Stimulated activated CD4-positive, alpha-beta T cell treated with anti-CD3 and anti-CD28 coated beads, Interleukin-15, amount 100 ng/mL, for 24 hours (primary cell): ENCODE measurements at regions not wholly inside any gene's neighbourhood (a gene's known extent, or its start where the extent isn't known, plus 50 kb on each side); places are given as distances from the start of the nearest gene placed in this dataset.
"Not testable (repeated sequence)": the region's sequence is repeated elsewhere in the genome, so short reads cannot be mapped to it uniquely, and the experiment has no call there.

ENCODE experiments used
- DNase-seq: peaks from one replicate; pipeline ENCODE4 v3.0.0-alpha.2; 2020

DNA sequence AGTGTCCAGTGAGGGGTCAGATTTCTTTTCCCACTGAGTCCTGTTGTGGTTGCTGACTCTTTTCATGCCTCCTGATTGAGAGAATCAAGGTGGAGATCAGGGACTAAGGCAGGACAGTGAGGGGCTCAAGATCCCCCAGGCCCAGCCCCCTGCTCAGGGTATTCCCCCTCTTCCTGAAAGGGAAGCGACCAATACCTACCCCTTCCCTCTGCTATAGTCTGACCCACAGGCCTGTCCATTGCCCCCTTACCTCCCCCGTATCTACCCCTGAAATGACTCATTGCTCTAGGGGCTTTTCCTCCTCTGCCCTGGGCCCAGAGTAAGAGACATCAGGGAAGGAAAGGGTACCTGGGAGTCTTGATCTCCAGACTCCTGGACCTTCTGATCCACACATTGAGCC, 1320.5 kb downstream of the UQCRFS1 start:
- DNase-seq, result no peak

DNA sequence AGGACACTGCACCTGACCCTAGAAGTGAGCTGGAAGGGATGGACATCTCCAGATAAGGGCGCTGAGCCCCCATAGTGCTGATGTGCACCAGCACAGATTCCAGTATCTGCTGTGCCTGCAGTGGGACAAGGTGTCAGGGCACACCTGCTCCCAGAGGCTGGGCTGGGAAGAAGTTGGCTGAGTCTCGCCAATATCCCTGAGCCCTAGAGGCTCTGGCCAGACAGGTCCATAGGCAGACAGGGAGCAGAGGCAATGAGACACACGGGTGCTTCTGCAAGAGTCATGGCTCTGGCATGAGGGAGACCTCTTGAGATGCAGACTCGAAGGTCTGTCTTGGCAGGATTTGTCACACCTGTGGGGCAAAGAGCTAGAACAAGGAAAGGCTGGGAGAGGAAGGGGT, 1321.5 kb downstream of the UQCRFS1 start:
- DNase-seq, result no peak

- DNase-seq, result no peak
These were observed 1322.3 kb downstream of the UQCRFS1 start for GRCh38 chr19:27890696-27891095.

GRCh38 chr19:27890206-27890605, 1322.7 kb downstream of the UQCRFS1 start:
- no peak for DNase-seq

- no peak for DNase-seq
These were observed 1323.8 kb downstream of the UQCRFS1 start for GRCh38 chr19:27889156-27889555.

- DNase-seq, result no peak
These were observed 1325.0 kb downstream of the UQCRFS1 start for GRCh38 chr19:27887946-27888345.

DNA sequence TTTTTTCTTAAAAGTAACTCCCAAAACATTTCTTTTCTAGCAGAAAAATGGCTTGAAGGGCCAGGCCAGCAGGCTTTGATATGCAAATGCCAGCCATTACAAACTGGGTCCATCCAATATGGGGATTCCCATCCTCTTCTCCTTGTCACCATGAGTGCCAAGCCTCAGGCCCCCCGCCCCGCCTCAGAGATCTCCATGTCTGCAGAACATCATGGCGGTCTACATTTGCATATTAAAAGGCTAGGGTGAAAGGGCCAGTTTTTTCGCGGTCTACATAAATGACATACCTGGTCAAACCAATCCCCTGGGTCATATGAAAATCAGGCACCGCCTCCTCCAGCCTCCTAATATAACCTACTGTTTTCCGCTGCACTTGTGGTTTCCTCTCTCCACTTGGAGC, 1327.6 kb downstream of the UQCRFS1 start:
- no peak for DNase-seq

DNA sequence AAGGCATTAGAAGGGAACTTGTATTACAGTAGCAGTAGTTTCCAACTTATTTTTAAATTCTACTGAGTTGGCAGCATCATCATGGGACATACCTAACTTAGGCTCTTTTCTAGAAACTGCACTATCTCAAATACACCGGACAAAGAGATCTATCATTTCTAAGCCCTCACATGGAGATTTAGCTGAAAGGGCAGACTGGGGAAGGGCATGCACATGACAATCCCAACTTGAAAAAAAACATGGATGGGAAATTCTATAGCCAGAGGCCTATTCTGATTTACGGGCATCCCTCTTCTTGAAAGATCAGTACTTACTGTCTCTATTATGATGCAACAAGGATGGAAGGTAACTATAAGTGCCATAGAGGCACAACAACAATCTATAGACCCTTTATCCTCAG, 1328.6 kb downstream of the UQCRFS1 start:
- DNase-seq, result no peak

- DNase-seq, result no peak
These were observed 1331.7 kb downstream of the UQCRFS1 start for GRCh38 chr19:27881213-27881612.

GRCh38 chr19:27876976-27877512, 1335.9 kb downstream of the UQCRFS1 start:
- DNase-seq, result no peak

GRCh38 chr19:27876489-27876888, 1336.5 kb downstream of the UQCRFS1 start:
- no peak for DNase-seq

GRCh38 chr19:27872370-27872769, 1340.6 kb downstream of the UQCRFS1 start:
- DNase-seq, result no peak

- DNase-seq, result no peak
These were observed 1342.7 kb downstream of the UQCRFS1 start for GRCh38 chr19:27870293-27870692.

DNA sequence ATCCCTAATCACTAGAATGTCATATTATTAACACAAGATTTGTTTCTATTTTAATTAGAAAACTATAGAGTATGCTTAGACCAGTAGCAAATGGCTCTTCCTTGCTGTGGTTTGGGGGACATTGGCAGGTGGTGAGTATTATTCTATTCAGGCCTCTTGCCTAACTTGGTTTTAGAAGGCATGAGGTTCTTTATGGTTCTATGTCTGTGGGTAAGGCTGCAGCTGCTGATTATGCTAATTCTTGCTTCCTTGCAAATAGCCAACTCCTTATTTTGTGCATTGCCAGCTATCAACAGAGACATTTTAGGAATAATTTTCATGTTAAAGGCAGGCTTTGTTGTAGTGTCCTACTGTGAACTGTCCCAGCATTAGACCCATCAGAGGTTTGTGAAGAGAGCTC, 1344.9 kb downstream of the UQCRFS1 start:
- no peak for DNase-seq

GRCh38 chr19:27865927-27866777, 1346.8 kb downstream of the UQCRFS1 start:
- no peak for DNase-seq

DNA sequence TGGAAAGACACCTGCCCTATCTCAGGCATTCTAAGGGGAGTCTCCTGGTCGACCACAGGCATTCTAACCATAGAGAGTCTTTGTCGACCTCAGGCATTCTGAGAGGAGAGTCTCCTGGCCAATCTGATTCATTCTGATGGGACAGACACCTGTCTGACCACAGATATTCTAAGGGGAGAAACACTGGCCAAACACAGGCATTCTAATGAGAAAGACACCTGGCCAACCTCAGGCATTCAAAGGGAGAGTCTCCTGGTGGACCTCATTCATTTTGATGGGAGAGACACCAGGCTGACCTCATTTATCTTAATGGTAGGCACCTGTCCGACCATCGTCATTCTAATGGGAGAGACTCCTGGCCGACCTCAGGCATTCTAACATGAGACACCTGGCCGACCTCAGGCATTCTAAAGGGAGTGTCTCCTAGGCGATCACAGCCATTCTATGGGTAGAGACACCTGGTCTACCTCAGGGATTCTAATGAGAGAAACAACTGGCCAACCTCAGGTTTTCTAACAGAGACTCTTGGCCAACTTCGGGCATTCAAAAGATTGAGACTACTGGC, 1351.5 kb downstream of the UQCRFS1 start:
- DNase-seq, result no peak

- no peak for DNase-seq
These were observed 1352.5 kb downstream of the UQCRFS1 start for GRCh38 chr19:27860309-27860934.

- DNase-seq, result no peak
These were observed 1353.3 kb downstream of the UQCRFS1 start for GRCh38 chr19:27859689-27860088.

DNA sequence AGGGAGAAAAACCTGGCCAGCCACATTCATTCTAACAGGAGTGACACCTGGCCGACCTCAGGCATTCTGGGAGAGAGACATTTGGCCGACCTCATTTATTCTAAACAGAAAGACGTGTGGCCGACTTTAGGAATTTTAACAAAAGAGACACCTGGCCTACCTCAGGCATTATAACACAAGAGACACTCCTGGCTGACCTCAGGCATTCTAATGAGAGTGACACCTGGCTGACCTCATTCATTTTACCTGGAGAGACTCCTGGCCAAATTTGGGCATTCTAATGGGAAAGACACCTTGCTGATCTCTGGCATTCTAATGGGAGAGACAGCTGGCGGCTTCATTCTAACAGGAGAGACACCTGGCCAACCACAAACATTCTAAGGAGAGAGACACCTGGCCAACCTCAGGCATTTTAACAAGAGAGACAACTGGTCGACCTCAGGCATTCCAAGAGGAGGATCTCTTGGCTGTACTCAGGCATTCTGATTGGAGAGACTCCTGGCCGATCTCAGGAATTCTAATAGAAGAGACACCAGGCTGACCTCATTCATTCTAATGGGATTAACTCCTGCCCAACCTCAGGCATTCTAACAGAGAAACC, 1353.9 kb downstream of the UQCRFS1 start:
- no peak for DNase-seq

- not testable (repeated sequence) for DNase-seq
These were observed 1360.0 kb downstream of the UQCRFS1 start for GRCh38 chr19:27852931-27853330.

GRCh38 chr19:27851543-27852060, 1361.3 kb downstream of the UQCRFS1 start:
- DNase-seq, result no peak

DNA sequence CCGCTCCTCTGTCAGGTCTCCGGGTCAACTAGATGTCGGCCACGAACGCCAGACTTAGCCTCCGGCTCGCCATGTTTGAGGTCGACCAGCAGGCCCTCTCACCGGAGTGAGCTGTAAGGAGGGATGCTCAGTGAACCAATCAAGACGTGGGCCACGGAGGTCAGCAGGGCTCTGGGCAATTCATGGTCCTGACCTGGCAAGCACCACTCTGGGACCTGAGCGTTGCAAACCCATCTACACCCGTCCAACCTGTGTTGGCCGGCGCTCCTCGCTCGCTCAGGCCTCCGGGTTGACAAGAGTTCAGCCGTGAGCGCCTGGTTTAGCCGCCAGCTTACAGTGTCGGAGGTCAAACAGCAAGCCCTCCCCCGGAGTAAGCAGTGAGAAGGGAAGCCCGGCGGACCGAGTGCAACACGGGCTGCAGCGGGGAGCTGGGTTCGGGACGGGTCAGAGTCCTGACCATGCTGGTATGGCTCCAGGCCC, 1361.9 kb downstream of the UQCRFS1 start:
- no peak for DNase-seq

DNA sequence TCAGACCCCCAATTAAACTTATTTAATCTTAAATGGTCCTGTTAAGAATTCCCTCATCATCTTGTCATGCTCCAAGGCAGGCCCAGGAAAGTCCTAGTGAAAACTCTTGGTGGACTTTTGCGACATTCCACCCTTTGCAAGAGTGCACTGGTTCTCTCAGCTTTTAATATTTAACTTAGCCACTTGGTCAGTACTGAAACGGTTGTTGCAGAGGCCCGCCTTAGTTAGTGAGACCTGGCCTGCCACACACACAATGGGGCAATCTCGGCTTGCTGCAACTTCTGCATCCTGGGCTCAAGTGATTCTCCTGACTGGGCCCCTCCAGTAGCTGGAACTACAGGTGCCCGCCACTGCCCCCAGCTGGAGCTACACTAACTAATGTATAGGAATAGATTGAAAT, 1366.0 kb downstream of the UQCRFS1 start:
- no peak for DNase-seq
